ENCODE measurements at regions not wholly inside any gene's neighbourhood (a gene's known extent, or its start where the extent isn't known, plus 50 kb on each side); places are given as distances from the start of the nearest gene placed in this dataset.

DNA sequence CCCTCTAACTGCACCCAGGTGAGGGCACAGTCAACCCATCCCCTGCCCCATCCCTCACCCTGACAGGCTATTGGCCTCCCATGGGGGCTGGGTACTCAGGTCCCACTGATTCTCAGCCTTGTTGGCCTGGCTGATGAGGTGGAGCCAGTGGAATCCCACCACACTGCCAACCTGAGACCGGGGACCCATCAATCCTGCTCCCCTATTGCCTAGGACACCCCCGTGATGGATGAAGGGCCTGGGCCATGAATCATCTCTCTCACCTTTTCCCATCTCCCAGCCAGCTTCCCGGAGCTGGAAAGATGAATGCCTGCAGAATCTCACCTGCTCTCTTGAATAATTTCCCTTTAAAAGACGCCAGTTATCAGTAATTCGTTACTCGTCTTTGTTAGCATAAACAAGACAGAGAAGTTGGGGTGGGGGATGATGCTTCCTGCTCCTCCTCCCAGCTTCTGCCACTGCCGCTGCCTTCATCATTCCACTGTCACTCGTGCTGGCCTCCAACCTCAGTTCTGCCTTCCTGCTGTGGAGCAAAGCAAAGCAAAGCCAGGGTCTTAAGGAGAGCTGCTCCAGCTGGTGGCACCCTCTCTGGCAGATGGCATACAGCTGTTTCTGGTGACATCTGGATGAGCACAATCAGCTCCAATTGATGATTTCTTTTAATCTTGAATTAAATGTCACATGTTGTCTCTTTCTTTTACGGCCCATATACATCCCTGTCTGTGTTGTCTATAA lies 204.0 kb upstream of the NECTIN1 start:
- TF ChIP-seq, protein P1, sequence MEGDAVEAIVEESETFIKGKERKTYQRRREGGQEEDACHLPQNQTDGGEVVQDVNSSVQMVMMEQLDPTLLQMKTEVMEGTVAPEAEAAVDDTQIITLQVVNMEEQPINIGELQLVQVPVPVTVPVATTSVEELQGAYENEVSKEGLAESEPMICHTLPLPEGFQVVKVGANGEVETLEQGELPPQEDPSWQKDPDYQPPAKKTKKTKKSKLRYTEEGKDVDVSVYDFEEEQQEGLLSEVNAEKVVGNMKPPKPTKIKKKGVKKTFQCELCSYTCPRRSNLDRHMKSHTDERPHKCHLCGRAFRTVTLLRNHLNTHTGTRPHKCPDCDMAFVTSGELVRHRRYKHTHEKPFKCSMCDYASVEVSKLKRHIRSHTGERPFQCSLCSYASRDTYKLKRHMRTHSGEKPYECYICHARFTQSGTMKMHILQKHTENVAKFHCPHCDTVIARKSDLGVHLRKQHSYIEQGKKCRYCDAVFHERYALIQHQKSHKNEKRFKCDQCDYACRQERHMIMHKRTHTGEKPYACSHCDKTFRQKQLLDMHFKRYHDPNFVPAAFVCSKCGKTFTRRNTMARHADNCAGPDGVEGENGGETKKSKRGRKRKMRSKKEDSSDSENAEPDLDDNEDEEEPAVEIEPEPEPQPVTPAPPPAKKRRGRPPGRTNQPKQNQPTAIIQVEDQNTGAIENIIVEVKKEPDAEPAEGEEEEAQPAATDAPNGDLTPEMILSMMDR (IDR thresholded peaks at IDR 0.05) = no peak
- intact Hi-C loops (cut with DNase I) = no loop called here
- Histone ChIP-seq H3K27me3 (peaks cover 0 to 23% (median 6%) of the 10 kb centered on the region in 7 donors), H3K4me1 (no peaks in the 10 kb centered on the region), H3K27ac (no peak overlapping the region), H3K4me3 (no peak overlapping the region), H3K9me3 (no peaks in the 10 kb centered on the region), H3K36me3 (no peaks in the 10 kb centered on the region)
- WGBS, 2 donors = 61 to 67% methylated on average over 9 of the region's 9 CpGs
- no peak for DNase-seq
- ATAC-seq = no peak

DNA sequence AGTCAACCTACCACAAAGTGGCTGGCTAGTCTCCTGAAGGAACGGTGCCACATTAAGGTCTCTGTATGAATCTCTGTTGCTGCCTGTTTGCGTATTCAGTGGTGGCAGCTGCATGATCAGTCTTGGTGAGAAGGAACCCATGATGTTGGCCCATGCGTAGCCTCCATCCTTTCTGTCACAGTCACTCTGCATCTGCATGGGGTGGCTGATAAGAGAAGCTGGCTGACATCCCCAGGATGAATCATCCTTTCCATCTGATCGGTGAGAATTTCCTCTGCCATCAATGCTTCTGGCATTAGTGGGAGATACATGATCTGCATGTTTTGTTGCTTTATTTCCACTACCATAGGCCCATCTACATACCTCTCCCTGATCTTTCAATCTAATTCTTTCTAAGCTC lies 199.0 kb upstream of the NECTIN1 start:
- WGBS, 2 donors = 76 to 77% methylated on average over 4 of the region's 4 CpGs
- TF ChIP-seq, protein P1 (IDR thresholded peaks at IDR 0.05) = no peak

DNA sequence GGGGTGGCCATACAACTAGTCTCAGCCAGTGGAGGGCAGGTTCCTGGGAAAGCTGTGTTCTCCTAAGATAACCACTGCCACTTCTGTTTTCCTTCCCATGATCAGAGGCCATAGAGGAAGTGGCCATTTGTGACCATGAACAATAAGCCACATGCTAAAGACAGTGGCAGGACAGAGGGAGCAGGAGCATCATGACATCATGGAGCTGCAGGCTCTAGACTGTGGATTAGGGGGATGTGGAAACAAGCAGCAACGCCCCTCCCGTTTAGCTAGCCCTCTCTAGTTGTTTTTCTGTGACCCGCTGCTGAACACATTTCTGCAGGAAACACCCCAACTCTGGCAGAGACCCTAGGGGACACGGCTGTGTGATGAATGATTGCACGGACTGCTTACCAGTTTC lies 195.0 kb upstream of the NECTIN1 start:
- no peak for DNase-seq
- ATAC-seq = no peak
- H3K27me3 ChIP-seq = peaks cover 0 to 18% (median 8%) of the 10 kb centered on the region in 7 donors
- H3K4me3 ChIP-seq = no peak overlapping the region
- TF ChIP-seq, protein P1 (IDR thresholded peaks at IDR 0.05) = no peak
- no peak overlapping the region for H3K27ac ChIP-seq
- intact Hi-C loops (cut with DNase I) = no loop called here
- no peaks in the 10 kb centered on the region for H3K36me3 ChIP-seq
- H3K9me3 ChIP-seq = no peaks in the 10 kb centered on the region
- 64 to 86% methylated on average over 5 of the region's 5 CpGs for WGBS, 2 donors
- H3K4me1 ChIP-seq = no peaks in the 10 kb centered on the region

More for the DNA sequence above, 199.0 kb upstream of the NECTIN1 start:
- Histone ChIP-seq H3K27me3 (peaks cover 0 to 16% (median 6%) of the 10 kb centered on the region in 7 donors), H3K36me3 (no peaks in the 10 kb centered on the region), H3K27ac (no peak overlapping the region), H3K4me1 (no peaks in the 10 kb centered on the region), H3K4me3 (no peak overlapping the region), H3K9me3 (no peaks in the 10 kb centered on the region)
- ATAC-seq (no peak), DNase-seq (no peak)
- intact Hi-C loops (cut with DNase I) = no loop called here

DNA sequence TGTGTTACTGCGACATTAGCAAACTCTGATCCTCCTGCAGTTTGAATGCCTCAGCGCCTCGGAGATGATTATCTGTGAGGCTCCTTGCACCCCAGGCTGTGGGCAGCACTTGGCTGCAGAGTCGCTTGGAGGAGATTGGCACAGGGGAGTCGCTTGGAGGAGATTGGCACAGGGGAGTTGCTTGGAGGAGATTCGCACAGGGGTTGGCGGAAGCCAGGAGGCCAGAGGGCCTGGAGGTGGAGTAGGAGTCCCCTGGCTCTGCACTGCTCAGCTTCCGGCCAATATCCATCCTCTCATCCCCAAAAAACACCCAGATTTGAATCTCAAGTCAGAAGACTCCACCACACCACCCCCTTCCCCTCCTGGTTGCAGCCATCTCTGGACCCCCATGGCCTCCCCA lies 192.6 kb upstream of the NECTIN1 start:
- intact Hi-C loops (cut with DNase I) = no loop called here
- Histone ChIP-seq H3K27ac (no peak overlapping the region), H3K36me3 (no peaks in the 10 kb centered on the region), H3K9me3 (no peaks in the 10 kb centered on the region), H3K4me3 (no peak overlapping the region), H3K27me3 (peaks cover 0 to 36% (median 9%) of the 10 kb centered on the region in 7 donors), H3K4me1 (no peaks in the 10 kb centered on the region)
- no peak for ATAC-seq
- no peak for DNase-seq
- 92 to 94% methylated on average over 8 of the region's 8 CpGs for WGBS, 2 donors
- TF ChIP-seq, protein P1 (IDR thresholded peaks at IDR 0.05) = no peak

Data from heart right ventricle (tissue), 16 donors.